ENCODE measurements at regions not wholly inside any gene's neighbourhood (a gene's known extent, or its start where the extent isn't known, plus 50 kb on each side); places are given as distances from the start of the nearest gene placed in this dataset.

DNA sequence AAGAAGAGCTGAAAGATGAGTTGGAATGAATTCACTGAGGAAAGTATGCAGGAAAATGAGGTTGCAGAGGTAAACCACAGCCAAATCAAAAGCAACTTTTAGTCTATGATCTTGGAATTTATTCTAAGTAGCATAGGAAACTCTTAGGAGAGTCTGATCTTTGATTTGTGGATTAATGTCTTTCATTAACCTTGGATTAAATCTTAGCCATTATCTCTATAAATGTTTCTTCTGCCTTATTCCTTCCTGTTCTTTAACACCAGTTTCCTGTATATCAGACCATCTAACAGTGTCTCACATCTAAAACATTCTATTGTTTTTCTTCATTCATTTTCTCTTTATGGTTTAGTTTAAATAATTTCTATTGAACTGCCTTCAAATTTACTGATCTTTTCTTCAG, 187.2 kb upstream of the ANKRD55 start:
- no peaks in the 10 kb centered on the region for H3K4me1 Mint-ChIP-seq (ENCODE audit: low read depth, unreplicated experiment)
- peaks cover 4% of the 10 kb centered on the region for H3K9me3 Mint-ChIP-seq (ENCODE audit: unreplicated experiment)
- no peak overlapping the region for H3K4me3 Mint-ChIP-seq (ENCODE audit: unreplicated experiment)
- H3K36me3 Mint-ChIP-seq (ENCODE audit: unreplicated experiment) = peaks cover 30% of the 10 kb centered on the region
- H3K27ac Mint-ChIP-seq (ENCODE audit: unreplicated experiment) = no peak overlapping the region
- DNase-seq = no peak
- no peaks in the 10 kb centered on the region for H3K27me3 Mint-ChIP-seq (ENCODE audit: unreplicated experiment)
- TF ChIP-seq, protein P1, sequence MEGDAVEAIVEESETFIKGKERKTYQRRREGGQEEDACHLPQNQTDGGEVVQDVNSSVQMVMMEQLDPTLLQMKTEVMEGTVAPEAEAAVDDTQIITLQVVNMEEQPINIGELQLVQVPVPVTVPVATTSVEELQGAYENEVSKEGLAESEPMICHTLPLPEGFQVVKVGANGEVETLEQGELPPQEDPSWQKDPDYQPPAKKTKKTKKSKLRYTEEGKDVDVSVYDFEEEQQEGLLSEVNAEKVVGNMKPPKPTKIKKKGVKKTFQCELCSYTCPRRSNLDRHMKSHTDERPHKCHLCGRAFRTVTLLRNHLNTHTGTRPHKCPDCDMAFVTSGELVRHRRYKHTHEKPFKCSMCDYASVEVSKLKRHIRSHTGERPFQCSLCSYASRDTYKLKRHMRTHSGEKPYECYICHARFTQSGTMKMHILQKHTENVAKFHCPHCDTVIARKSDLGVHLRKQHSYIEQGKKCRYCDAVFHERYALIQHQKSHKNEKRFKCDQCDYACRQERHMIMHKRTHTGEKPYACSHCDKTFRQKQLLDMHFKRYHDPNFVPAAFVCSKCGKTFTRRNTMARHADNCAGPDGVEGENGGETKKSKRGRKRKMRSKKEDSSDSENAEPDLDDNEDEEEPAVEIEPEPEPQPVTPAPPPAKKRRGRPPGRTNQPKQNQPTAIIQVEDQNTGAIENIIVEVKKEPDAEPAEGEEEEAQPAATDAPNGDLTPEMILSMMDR (IDR thresholded peaks at IDR 0.05; ENCODE audit: partially characterized antibody, unreplicated experiment) = no peak

DNA sequence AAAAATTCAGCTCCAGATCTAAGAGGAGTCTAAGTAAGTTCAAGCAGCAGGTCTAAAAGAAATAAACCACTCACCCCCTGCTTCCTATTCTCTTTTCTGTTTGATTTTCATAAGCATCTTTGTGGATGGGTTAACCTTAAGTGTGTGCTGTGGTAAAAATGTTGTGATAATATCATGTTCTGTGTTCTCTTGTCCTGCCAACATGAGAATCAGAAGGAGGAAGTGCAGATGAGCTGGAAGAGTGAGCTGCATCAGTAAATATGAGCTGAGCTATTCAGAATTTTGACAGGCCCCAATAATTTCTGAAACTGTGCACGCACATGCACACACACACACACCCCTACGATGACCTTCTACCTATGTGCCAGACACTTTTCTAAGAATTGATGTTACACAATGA, 186.5 kb upstream of the ANKRD55 start:
- Mint-ChIP-seq H3K4me1 (ENCODE audit: low read depth, unreplicated experiment) (no peaks in the 10 kb centered on the region), H3K27me3 (ENCODE audit: unreplicated experiment) (no peaks in the 10 kb centered on the region), H3K4me3 (ENCODE audit: unreplicated experiment) (no peak overlapping the region), H3K9me3 (ENCODE audit: unreplicated experiment) (peaks cover 4% of the 10 kb centered on the region), H3K27ac (ENCODE audit: unreplicated experiment) (no peak overlapping the region), H3K36me3 (ENCODE audit: unreplicated experiment) (peaks cover 29% of the 10 kb centered on the region)
- TF ChIP-seq, protein P1 (IDR thresholded peaks at IDR 0.05; ENCODE audit: partially characterized antibody, unreplicated experiment) = no peak
- DNase-seq = no peak

DNA sequence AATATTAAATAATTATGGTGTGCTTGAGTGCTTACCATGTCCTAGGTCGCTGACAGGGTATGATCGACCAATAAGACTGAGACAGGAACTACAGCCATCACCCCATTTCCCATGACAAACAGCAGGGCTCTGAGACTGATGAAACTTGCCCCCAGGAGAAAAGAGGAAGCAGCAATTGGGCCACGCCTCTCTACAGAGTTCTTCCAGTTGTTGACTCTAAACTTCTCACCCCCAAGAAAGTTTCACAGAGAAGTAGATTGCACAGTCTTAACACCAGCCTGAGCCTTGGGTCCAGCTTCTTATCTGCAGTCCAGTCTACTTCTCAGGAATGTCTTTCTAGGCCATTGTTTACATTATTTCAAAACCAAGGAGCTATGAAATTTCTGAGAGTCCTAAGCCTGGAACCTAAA, 182.2 kb upstream of the ANKRD55 start:
- no peak for DNase-seq
- TF ChIP-seq, protein P1 (IDR thresholded peaks at IDR 0.05; ENCODE audit: partially characterized antibody, unreplicated experiment) = no peak
- no peaks in the 10 kb centered on the region for H3K4me1 Mint-ChIP-seq (ENCODE audit: low read depth, unreplicated experiment)
- H3K36me3 Mint-ChIP-seq (ENCODE audit: unreplicated experiment) = peaks cover 25% of the 10 kb centered on the region
- no peak overlapping the region for H3K4me3 Mint-ChIP-seq (ENCODE audit: unreplicated experiment)
- H3K27me3 Mint-ChIP-seq (ENCODE audit: unreplicated experiment) = no peaks in the 10 kb centered on the region
- H3K9me3 Mint-ChIP-seq (ENCODE audit: unreplicated experiment) = peaks cover 4% of the 10 kb centered on the region
- H3K27ac Mint-ChIP-seq (ENCODE audit: unreplicated experiment) = no peak overlapping the region

DNA sequence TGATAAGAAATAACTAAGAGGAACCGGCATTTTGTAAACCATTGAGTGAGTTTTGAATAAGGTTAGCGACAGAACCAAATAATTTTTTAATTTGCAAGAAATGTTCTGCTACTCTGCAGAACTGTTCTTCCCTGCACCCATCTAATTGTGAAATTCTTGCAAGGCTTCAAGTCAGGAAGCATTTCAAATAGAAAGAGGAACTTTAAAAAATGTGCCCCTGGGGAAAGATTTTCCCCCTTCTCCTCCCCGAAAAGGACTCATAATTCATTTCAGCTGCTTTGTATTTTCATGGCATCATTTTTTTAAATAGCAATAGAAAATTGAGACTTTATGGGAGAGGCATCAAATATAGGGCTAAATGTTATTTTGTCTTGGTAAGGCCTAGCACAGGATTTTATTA, 180.9 kb upstream of the ANKRD55 start:
- Mint-ChIP-seq H3K4me3 (ENCODE audit: unreplicated experiment) (no peak overlapping the region), H3K4me1 (ENCODE audit: low read depth, unreplicated experiment) (peaks cover 3% of the 10 kb centered on the region), H3K27ac (ENCODE audit: unreplicated experiment) (no peak overlapping the region), H3K36me3 (ENCODE audit: unreplicated experiment) (peaks cover 16% of the 10 kb centered on the region), H3K27me3 (ENCODE audit: unreplicated experiment) (no peaks in the 10 kb centered on the region), H3K9me3 (ENCODE audit: unreplicated experiment) (peaks cover 2% of the 10 kb centered on the region)
- DNase-seq = no peak
- TF ChIP-seq, protein P1 (IDR thresholded peaks at IDR 0.05; ENCODE audit: partially characterized antibody, unreplicated experiment) = no peak

DNA sequence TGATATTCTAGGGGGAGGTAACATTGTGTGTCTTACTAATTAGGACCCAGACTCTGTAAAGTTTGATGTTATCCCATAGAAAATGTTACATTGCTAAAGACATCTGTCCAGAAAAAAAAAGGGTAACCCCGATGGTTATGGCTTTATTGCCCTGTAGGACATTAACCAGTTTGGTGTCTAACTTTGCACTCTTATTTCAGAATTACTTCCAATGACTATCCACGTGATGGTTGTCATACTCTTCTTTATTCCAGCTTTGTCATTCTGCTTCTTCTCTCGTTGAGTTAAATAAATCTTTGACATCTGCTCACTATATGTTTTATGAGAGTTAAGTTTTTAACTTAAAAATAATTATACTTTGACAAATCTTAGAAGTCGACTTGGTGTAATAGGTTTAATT, 180.4 kb upstream of the ANKRD55 start:
- no peaks in the 10 kb centered on the region for H3K9me3 Mint-ChIP-seq (ENCODE audit: unreplicated experiment)
- peaks cover 3% of the 10 kb centered on the region for H3K4me1 Mint-ChIP-seq (ENCODE audit: low read depth, unreplicated experiment)
- H3K4me3 Mint-ChIP-seq (ENCODE audit: unreplicated experiment) = no peak overlapping the region
- no peaks in the 10 kb centered on the region for H3K27me3 Mint-ChIP-seq (ENCODE audit: unreplicated experiment)
- TF ChIP-seq, protein P1 (IDR thresholded peaks at IDR 0.05; ENCODE audit: partially characterized antibody, unreplicated experiment) = no peak
- no peak overlapping the region for H3K27ac Mint-ChIP-seq (ENCODE audit: unreplicated experiment)
- peaks cover 11% of the 10 kb centered on the region for H3K36me3 Mint-ChIP-seq (ENCODE audit: unreplicated experiment)
- no peak for DNase-seq

All from glutamatergic neuron (in vitro differentiated cells).